Pancreas (tissue), 10 donors: ENCODE measurements at regions not wholly inside any gene's neighbourhood (a gene's known extent, or its start where the extent isn't known, plus 50 kb on each side); places are given as distances from the start of the nearest gene placed in this dataset.

ENCODE experiments used
- ATAC-seq, 4 donors: fragments of 200-7000 bp; cut with Tn5 transposase; one replicate each; pipeline versions ENCODE4 v1.8.0 to v1.9.1; 2020; ENCODE audit warnings: mild to moderate bottlenecking in 4 of 4, moderate library complexity in 4 of 4
- DNase-seq, 6 donors: peaks; one replicate each; pipeline ENCODE4 v3.0.0-alpha.2; 2020
- FAIRE-seq: peaks from 2 replicates; lab custom pipeline; 2012; peaks lifted over from hg19 to GRCh38; lab: Jason Lieb, UNC
- H3K27ac ChIP-seq, 4 donors: fragments of 200-600 bp; sonication (generic); 1 replicate in 3 of 4; 2 replicates in 1 of 4; pipeline versions ENCODE4 v1.5.0 to v1.8.0; 2020
- H3K27me3 ChIP-seq, 4 donors: fragments of 200-600 bp; one replicate each; pipeline ENCODE4 v1.8.0; 2021
- H3K36me3 ChIP-seq, 3 donors: fragments of 200-600 bp; sonication (generic) in 1 of 3; one replicate each; pipeline versions ENCODE4 v1.5.0 to v1.8.0; 2020 to 2021
- H3K4me1 ChIP-seq, 3 donors: fragments of 200-600 bp; one replicate each; pipeline ENCODE4 v1.8.0; 2021
- H3K4me3 ChIP-seq, 4 donors: fragments of 200-600 bp; sonication (generic) in 2 of 4; one replicate each; pipeline versions ENCODE4 v1.5.0 to v1.8.0; 2020 to 2021
- H3K9me3 ChIP-seq, 4 donors: fragments of 200-600 bp; one replicate each; pipeline ENCODE4 v1.8.0; 2021
- WGBS, 2 donors: extraction: QIAGEN DNeasy Blood & Tissue Kit; methylation state at CpG; one replicate each; pipeline ENCODE4 v1.1.7; 2013; 5-methylcytosine and 5-hydroxymethylcytosine counted together
- intact Hi-C, 3 donors: fragments of 100-400 bp; cut with DNase I; formaldehyde crosslinking; loops; one replicate each; pipeline versions ENCODE4 v1.11.1 to v1.14.2; 2022
- TF ChIP-seq, protein P1 (sequence below), 4 donors: fragments of 200-600 bp; sonication (generic) in 3 of 4; IDR thresholded peaks; one replicate each; pipeline versions ENCODE4 v1.5.0 to v1.8.0; 2021; ENCODE audit warnings: antibody characterized with exemption in 4 of 4
- donor health status: healthy with polysubstance abuse.
- donor health status: DM: no; HTN: no; CAD: no; lungs with moderate emphysema.
- donor health status: DM: no; HTN: no; CAD: no.
- donor health status: control.
- donor health status: control.
- donor health status: Bipolar disorder and iron deficiency.
- donor health status: DM: yes; HTN: yes; CAD: no.
- donor health status: DM: no; HTN: no; CAD: no.
- donor health status: DM: no; HTN: no; CAD: no.
- donor health status: DM: yes; HTN: yes; CAD: no.

DNA sequence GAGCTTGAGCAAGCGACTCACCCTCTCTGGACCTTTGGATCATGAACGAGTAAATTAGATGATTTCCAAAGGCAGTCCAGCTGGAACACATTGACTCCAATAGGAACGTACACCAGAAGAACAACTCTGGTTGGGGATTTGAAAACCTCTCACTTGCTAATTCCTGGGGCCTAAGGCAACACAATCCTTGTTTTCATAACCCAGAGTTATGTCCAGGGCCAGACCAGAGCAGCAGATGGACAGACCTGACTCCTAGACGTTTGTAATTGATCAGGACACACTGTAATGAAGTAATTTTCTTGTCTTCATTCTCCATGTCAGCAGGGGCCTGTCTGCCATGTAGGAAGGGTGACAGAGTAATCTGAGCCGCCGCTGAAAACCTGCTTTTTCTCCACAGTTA, 283.9 kb downstream of the IDS start:
- DNase-seq: no peak
- FAIRE-seq: no peak
- ATAC-seq: no peak
- TF ChIP-seq, protein P1, sequence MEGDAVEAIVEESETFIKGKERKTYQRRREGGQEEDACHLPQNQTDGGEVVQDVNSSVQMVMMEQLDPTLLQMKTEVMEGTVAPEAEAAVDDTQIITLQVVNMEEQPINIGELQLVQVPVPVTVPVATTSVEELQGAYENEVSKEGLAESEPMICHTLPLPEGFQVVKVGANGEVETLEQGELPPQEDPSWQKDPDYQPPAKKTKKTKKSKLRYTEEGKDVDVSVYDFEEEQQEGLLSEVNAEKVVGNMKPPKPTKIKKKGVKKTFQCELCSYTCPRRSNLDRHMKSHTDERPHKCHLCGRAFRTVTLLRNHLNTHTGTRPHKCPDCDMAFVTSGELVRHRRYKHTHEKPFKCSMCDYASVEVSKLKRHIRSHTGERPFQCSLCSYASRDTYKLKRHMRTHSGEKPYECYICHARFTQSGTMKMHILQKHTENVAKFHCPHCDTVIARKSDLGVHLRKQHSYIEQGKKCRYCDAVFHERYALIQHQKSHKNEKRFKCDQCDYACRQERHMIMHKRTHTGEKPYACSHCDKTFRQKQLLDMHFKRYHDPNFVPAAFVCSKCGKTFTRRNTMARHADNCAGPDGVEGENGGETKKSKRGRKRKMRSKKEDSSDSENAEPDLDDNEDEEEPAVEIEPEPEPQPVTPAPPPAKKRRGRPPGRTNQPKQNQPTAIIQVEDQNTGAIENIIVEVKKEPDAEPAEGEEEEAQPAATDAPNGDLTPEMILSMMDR (IDR thresholded peaks at IDR 0.05): no peak
- no peaks in the 10 kb centered on the region for H3K4me1 ChIP-seq
- H3K9me3 ChIP-seq: no peaks in the 10 kb centered on the region
- no peak overlapping the region for H3K4me3 ChIP-seq
- WGBS, 2 donors: 26 to 32% methylated on average over 6 of the region's 6 CpGs
- H3K27ac ChIP-seq: no peak overlapping the region
- H3K27me3 ChIP-seq: peaks cover 0 to 5% (median 0%) of the 10 kb centered on the region in 4 donors
- intact Hi-C loops: no loop called here
- H3K36me3 ChIP-seq: no peaks in the 10 kb centered on the region

DNA sequence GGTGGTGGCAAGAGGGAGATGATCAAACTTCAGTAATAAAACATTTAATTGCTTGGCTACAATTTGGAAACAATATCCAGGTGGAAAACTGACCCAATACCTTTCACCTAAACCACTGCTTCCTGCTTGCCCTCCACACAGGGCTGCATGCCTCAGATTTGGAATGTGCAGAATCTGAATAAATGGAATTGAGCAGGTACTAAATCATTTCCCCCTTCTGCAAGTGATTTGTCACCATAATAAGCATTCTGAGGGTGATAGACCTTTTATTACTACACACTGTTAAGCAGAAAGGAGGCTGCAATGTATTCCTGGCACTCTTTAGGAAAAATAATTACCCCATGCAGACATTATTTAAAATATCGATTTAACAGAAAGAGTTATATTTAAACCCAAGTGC, 291.8 kb downstream of the IDS start:
- FAIRE-seq (no peak), DNase-seq (no peak), ATAC-seq (no peak)
- Histone ChIP-seq H3K4me1 (no peaks in the 10 kb centered on the region), H3K27me3 (peaks cover 0 to 5% (median 0%) of the 10 kb centered on the region in 4 donors), H3K36me3 (no peaks in the 10 kb centered on the region), H3K9me3 (no peaks in the 10 kb centered on the region), H3K4me3 (no peak overlapping the region), H3K27ac (no peak overlapping the region)
- TF ChIP-seq, protein P1 (IDR thresholded peaks at IDR 0.05): no peak
- intact Hi-C loops: no loop called here
- whole genome bisulfite sequencing, 2 donors: 64% methylated on average over 1 of the region's 1 CpG

DNA sequence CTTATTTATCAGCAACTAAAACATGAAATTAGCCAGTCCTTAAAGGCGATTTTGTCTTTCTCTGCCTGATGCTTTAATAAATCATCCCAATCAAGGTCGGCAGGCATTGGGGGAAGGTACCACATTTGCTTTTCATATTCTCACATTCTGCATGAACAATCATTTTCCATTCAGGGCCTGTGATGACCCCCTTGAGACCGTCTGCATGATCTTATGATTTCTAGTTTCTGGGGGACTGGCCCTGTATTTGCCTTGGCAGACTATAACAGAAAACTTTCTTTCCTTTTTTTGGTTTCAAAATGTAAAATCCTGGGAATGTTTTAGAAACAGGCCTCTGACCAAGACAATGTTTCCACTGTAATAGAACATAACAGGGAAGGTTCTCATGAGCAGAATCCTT, 296.8 kb downstream of the IDS start:
- no peak overlapping the region for H3K4me3 ChIP-seq
- peaks cover 0 to 5% (median 0%) of the 10 kb centered on the region in 4 donors for H3K27me3 ChIP-seq
- TF ChIP-seq, protein P1 (IDR thresholded peaks at IDR 0.05): no peak
- no peak overlapping the region for H3K27ac ChIP-seq
- H3K4me1 ChIP-seq: no peaks in the 10 kb centered on the region
- no peaks in the 10 kb centered on the region for H3K9me3 ChIP-seq
- DNase-seq (no peak), FAIRE-seq (peak; percentile 20), ATAC-seq (no peak)
- 40 to 46% methylated on average over 3 of the region's 3 CpGs for WGBS, 2 donors
- intact Hi-C loops: no loop called here
- no peaks in the 10 kb centered on the region for H3K36me3 ChIP-seq

DNA sequence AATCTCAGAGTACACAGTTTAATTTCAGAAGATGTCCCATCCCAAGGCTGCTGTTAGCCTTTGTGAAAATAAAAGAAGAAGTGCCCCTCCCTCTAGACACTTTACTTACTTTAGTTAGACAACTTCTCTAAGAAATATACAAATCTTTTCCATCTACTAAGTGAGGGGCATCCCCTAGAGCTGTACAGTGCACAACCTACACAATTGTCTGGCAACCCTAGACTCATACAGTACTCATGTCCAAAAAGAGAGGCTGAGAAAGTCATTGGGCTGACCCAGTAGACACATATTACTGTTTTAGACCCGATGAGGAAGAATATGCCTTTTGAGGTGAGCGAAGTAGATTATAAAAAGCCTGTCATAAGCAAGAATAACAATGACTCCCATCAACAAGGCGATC, 297.6 kb downstream of the IDS start:
- TF ChIP-seq, protein P1 (IDR thresholded peaks at IDR 0.05): no peak
- ATAC-seq (no peak), FAIRE-seq (no peak), DNase-seq (no peak)
- H3K4me1 ChIP-seq: no peaks in the 10 kb centered on the region
- H3K36me3 ChIP-seq: no peaks in the 10 kb centered on the region
- WGBS, 2 donors: 57 to 61% methylated on average over 3 of the region's 3 CpGs
- no peak overlapping the region for H3K27ac ChIP-seq
- H3K4me3 ChIP-seq: no peak overlapping the region
- intact Hi-C loops: no loop called here
- H3K27me3 ChIP-seq: peaks cover 0 to 5% (median 0%) of the 10 kb centered on the region in 4 donors
- H3K9me3 ChIP-seq: no peaks in the 10 kb centered on the region

DNA sequence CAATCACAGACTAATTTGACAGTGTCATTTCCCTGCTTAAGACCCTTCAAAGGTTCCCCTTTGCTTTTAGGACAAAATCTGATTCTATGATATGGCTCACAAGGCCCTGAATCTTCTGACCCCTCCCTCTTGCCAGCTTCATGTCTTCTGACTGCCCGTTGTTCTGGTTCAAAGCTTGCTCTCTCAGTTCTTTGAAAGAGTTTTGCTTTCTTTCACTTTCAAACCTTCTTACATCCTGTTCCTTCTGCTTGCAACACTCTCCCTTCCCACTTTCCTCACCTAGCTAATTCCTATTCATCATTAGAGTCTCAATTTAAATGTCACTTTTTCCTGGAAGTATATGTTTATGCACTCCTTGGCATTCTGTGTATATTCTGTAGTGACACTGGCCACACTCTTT, 299.2 kb downstream of the IDS start:
- no peak for DNase-seq
- Histone ChIP-seq H3K9me3 (no peaks in the 10 kb centered on the region), H3K27ac (no peak overlapping the region), H3K36me3 (no peaks in the 10 kb centered on the region), H3K27me3 (peaks cover 0 to 5% (median 2%) of the 10 kb centered on the region in 4 donors), H3K4me3 (no peak overlapping the region), H3K4me1 (no peaks in the 10 kb centered on the region)
- no peak for FAIRE-seq
- intact Hi-C loops: no loop called here
- 58 to 59% methylated on average over 1 of the region's 1 CpG for WGBS, 2 donors
- ATAC-seq: no peak
- TF ChIP-seq, protein P1 (IDR thresholded peaks at IDR 0.05): no peak
